ENCODE measurements at regions not wholly inside any gene's neighbourhood (a gene's known extent, or its start where the extent isn't known, plus 50 kb on each side); places are given as distances from the start of the nearest gene placed in this dataset.

DNA sequence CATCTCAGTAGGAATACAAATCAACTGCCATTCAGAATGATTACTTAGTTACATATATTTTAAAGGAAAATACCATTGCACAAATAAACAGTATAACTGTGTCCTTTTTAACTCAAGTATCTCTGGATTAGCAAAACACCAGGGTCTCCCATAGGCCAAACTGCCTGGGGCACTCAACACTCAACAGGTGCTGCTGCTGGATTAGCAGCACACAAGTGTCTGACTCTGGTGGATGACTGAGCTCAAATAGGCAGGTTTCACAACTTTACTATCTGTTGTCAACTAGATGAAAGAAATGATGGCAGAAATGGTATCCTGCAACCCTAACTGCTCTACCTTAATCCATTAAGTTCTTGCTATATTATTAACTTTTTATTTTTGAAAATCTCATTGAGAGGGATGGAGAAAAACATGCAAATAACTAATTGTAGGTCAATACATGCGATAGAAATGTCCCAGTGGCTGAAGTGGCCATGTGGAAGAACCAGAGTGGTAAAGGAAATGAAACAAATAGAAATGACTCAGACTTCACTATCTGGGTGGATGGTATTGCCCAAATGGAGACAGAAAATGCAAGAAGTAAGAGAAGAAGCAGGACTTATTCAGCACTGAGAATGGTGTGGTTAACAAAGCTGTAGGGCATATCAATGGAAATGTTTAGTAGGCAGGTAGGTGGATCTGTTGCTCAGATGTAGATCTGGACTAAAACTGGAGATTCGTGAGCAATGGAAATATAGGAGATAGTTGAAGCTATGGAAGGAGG lies 90.8 kb upstream of the CCDC190 start:
- no peak for DNase-seq (ENCODE audit: low read depth)

DNA sequence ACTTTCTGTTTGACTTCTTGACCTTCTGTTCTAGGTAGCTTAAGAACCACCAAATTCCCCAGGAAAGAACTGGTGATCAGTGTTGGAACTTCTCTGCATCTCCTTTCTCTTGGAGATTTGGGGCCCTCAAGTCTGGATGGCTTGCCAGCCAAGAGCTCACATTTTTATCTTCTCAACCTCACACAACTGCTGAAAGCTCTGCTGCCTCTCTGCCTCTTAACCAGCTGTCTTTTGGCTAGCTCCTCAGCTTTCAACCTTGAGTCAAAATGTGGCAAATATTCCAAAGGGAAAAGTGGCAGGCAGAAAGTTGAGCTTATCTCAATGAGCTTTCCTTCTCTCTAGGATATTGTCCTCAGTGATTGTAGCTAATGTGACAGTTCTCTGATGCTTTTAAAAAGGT lies 89.2 kb upstream of the CCDC190 start:
- DNase-seq (ENCODE audit: low read depth) = no peak
- TF ChIP-seq, protein P1, sequence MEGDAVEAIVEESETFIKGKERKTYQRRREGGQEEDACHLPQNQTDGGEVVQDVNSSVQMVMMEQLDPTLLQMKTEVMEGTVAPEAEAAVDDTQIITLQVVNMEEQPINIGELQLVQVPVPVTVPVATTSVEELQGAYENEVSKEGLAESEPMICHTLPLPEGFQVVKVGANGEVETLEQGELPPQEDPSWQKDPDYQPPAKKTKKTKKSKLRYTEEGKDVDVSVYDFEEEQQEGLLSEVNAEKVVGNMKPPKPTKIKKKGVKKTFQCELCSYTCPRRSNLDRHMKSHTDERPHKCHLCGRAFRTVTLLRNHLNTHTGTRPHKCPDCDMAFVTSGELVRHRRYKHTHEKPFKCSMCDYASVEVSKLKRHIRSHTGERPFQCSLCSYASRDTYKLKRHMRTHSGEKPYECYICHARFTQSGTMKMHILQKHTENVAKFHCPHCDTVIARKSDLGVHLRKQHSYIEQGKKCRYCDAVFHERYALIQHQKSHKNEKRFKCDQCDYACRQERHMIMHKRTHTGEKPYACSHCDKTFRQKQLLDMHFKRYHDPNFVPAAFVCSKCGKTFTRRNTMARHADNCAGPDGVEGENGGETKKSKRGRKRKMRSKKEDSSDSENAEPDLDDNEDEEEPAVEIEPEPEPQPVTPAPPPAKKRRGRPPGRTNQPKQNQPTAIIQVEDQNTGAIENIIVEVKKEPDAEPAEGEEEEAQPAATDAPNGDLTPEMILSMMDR (IDR thresholded peaks at IDR 0.05; ENCODE audit: control insufficient read depth, extremely low read depth, insufficient read depth) = no peak
- H3K4me3 ChIP-seq (ENCODE audit: low read depth, low read length) = no peak overlapping the region

More for the DNA sequence above, 90.8 kb upstream of the CCDC190 start:
- TF ChIP-seq, protein P1 (IDR thresholded peaks at IDR 0.05; ENCODE audit: control insufficient read depth, extremely low read depth, insufficient read depth) = no peak
- no peak overlapping the region for H3K4me3 ChIP-seq (ENCODE audit: low read depth, low read length)

DNA sequence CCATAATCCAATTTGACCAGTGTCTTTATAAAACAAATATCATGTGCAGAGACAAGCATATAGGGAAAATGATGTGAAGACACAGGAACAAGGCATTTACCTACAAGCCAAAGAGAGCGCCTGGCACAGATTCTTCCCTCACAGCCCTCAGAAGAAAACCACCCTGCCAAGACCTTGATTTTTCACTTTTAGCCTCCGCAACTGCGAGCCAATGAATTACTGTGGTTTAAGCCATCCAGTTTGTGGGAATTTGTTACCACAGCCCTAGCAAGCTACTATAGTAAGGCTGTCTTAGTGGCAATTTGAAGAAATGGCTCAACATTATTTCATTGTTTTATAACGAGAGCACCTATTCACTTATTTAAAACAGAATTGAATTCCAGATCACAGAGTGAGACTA lies 85.7 kb upstream of the CCDC190 start:
- TF ChIP-seq, protein P1 (IDR thresholded peaks at IDR 0.05; ENCODE audit: control insufficient read depth, extremely low read depth, insufficient read depth) = no peak
- no peak for DNase-seq (ENCODE audit: low read depth)
- no peak overlapping the region for H3K4me3 ChIP-seq (ENCODE audit: low read depth, low read length)

DNA sequence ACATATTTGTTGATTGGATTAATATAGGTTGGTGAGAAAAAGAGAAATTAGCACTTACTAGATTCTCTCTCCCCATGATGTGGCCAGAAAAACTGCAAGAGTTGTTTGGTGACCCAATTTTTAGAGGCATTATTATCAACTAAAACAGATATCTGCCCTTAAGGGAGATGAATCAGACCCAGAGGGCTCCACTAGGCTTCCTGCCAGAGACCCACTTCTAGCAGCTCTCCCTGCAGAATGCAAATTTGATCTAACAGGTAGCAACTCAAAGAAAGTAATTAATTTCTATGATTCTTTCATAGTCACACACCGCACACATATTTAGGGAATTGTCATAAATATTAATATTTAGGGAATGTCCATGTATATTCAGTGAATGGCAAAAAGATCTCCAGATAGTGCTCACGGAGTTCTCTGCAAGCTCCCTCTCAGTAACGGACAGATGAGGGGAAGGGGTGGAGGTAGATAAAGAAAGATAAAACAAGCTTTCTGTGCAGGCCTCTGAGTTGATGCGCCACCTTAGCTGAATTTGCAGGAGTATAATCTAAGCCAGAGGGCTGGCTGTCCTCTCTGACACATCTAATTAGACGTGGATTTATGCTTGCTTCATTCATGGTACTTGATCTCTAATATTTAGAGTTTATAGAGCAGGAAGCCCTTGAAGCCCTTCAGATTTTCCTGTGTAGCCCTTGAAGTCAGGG lies 84.1 kb upstream of the CCDC190 start:
- no peak for DNase-seq (ENCODE audit: low read depth)
- TF ChIP-seq, protein P1 (IDR thresholded peaks at IDR 0.05; ENCODE audit: control insufficient read depth, extremely low read depth, insufficient read depth) = no peak
- H3K4me3 ChIP-seq (ENCODE audit: low read depth, low read length) = no peak overlapping the region

DNA sequence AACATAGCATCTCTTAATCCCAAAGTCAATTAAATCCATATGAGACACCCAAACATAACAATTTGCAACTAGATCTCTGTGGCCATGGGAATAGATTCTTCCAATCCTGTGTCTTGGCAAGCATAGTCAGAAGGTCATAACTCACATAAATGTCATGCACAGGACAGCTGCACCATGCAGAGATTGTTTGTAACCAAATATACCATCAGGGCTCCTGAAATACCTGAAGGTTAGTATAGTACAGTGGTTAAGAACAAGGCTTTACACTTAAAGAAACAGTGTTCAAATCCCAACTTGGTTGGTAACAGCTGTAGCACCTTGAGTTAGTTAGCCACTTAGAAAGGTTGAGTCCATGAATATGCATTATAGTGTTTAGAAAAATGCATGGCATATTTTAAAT lies 82.6 kb upstream of the CCDC190 start:
- no peak overlapping the region for H3K4me3 ChIP-seq (ENCODE audit: low read depth, low read length)
- DNase-seq (ENCODE audit: low read depth) = no peak
- TF ChIP-seq, protein P1 (IDR thresholded peaks at IDR 0.05; ENCODE audit: control insufficient read depth, extremely low read depth, insufficient read depth) = no peak

DNA sequence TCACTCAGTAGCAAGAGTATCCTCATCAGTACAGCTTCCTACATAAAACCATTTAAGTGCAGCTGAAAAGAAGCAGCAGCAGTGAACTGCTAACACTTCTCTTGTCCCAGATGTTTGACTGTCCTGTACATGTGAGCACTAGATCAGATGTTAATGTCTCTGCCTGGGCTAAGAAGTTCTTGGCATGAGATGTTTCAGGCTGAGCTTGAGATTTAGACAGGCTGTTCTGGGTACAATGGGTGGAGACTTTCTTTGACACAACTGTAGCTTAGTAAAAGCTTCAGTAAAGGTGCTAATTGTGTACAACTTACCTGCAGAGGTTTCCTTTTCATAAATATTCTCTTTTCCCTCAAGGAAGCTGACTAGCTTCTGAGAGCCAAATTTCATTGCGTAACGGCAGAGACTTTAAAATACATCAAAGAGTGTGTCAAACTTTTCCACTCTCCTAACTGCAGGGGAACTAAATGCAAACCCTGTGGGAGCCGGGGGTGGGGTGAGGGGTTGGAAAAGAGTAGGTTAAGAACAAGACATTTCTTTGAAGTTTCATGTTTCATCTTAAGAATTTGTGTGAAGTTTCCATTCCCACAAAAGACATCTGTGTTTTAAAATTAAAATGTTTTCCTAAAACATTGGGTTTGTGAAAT lies 82.1 kb upstream of the CCDC190 start:
- DNase-seq (ENCODE audit: low read depth) = no peak
- TF ChIP-seq, protein P1 (IDR thresholded peaks at IDR 0.05; ENCODE audit: control insufficient read depth, extremely low read depth, insufficient read depth) = no peak

More for the DNA sequence above, 82.1 kb upstream of the CCDC190 start:
- no peak overlapping the region for H3K4me3 ChIP-seq (ENCODE audit: low read depth, low read length)

Measured in LNCaP clone FGC (cell line).